Left lung (tissue), 4 donors: ENCODE measurements at regions not wholly inside any gene's neighbourhood (a gene's known extent, or its start where the extent isn't known, plus 50 kb on each side); places are given as distances from the start of the nearest gene placed in this dataset.

Experiments used
- ATAC-seq: fragments of 200-7000 bp; cut with Tn5 transposase; one replicate; pipeline ENCODE4 v1.9.1; 2020; ENCODE audit warnings: moderate library complexity
- DNase-seq, 4 donors: peaks; one replicate each; pipeline ENCODE4 v3.0.0-alpha.2; 2013 to 2020
- H3K27ac ChIP-seq, 2 donors: fragments of 200-600 bp; sonication (generic) in 1 of 2; one replicate each; pipeline versions ENCODE4 v1.5.0 to v1.8.0; 2020 to 2021
- H3K27me3 ChIP-seq, 2 donors: fragments of 200-600 bp; sonication (generic) in 1 of 2; one replicate each; pipeline versions ENCODE4 v1.5.0 to v1.8.0; 2020 to 2021
- H3K36me3 ChIP-seq, 2 donors: fragments of 200-600 bp; sonication (generic) in 1 of 2; one replicate each; pipeline versions ENCODE4 v1.5.0 to v1.8.0; 2020 to 2021
- H3K4me1 ChIP-seq, 2 donors: fragments of 200-600 bp; one replicate each; pipeline ENCODE4 v1.8.0; 2021
- H3K4me3 ChIP-seq, 2 donors: fragments of 200-600 bp; sonication (generic) in 1 of 2; one replicate each; pipeline versions ENCODE4 v1.5.0 to v1.8.0; 2020 to 2021; ENCODE audit warnings: mild to moderate bottlenecking in 1 of 2
- H3K9me3 ChIP-seq, 2 donors: fragments of 200-600 bp; sonication (generic) in 1 of 2; one replicate each; pipeline versions ENCODE4 v1.5.0 to v1.8.0; 2020 to 2021
- CTCF ChIP-seq, 2 donors: fragments of 200-600 bp; sonication (generic) in 1 of 2; IDR thresholded peaks; one replicate each; pipeline versions ENCODE4 v1.5.0 to v1.8.0; 2021; ENCODE audit warnings: antibody characterized with exemption in 2 of 2
- intact Hi-C, 2 donors: fragments of 100-400 bp; cut with DNase I; formaldehyde crosslinking; loops; one replicate each; pipeline versions ENCODE4 v1.11.2 to v1.14.2; 2022
- donor health status: DM: no; HTN: yes; CAD: no.
- donor health status: DM: no; HTN: no; CAD: no.

- Histone ChIP-seq H3K9me3 (no peaks in the 10 kb centered on the region), H3K4me3 (no peak overlapping the region), H3K36me3 (no peaks in the 10 kb centered on the region), H3K27ac (no peak overlapping the region), H3K4me1 (no peaks in the 10 kb centered on the region), H3K27me3 (no peaks in the 10 kb centered on the region)
- intact Hi-C loops = loop anchor here (5.0 to 10.0 kb wide), 2 partner anchors 136 to 144 kb away; no protein-coding TSS in a partner anchor
- DNase-seq (no peak), ATAC-seq (no peak)
- no peak for TF ChIP-seq CTCF (IDR thresholded peaks at IDR 0.05)
These were observed 63.2 kb upstream of the USP24 start for GRCh38 chr1:55278378-55278777.

GRCh38 chr1:55277377-55278130, 62.4 kb upstream of the USP24 start:
- Histone ChIP-seq H3K27ac (no peak overlapping the region), H3K27me3 (no peaks in the 10 kb centered on the region), H3K9me3 (no peaks in the 10 kb centered on the region), H3K36me3 (no peaks in the 10 kb centered on the region), H3K4me3 (no peak overlapping the region), H3K4me1 (no peaks in the 10 kb centered on the region)
- ATAC-seq (peak; percentile 97), DNase-seq (peak; percentile 57 to 85 (median 76))
- TF ChIP-seq CTCF (IDR thresholded peaks at IDR 0.05) = peak; percentile 70 to 86
- intact Hi-C loops = loop anchor here (5.0 to 10.0 kb wide), 2 partner anchors 135 to 143 kb away; no protein-coding TSS in a partner anchor

- H3K9me3 ChIP-seq = no peaks in the 10 kb centered on the region
- H3K27me3 ChIP-seq = no peaks in the 10 kb centered on the region
- no peak overlapping the region for H3K27ac ChIP-seq
- intact Hi-C loops = loop anchor here (5.0 to 10.0 kb wide), 2 partner anchors 135 to 142 kb away; no protein-coding TSS in a partner anchor
- no peak for ATAC-seq
- no peak for TF ChIP-seq CTCF (IDR thresholded peaks at IDR 0.05)
- no peak for DNase-seq
- no peaks in the 10 kb centered on the region for H3K4me1 ChIP-seq
- H3K36me3 ChIP-seq = no peaks in the 10 kb centered on the region
- no peak overlapping the region for H3K4me3 ChIP-seq
These were observed 61.7 kb upstream of the USP24 start for GRCh38 chr1:55276671-55277376.

- no peak for ATAC-seq
- H3K4me3 ChIP-seq = no peak overlapping the region
These were observed 60.8 kb upstream of the USP24 start for GRCh38 chr1:55275941-55276341.

More at GRCh38 chr1:55275941-55276341, 60.8 kb upstream of the USP24 start:
- TF ChIP-seq CTCF (IDR thresholded peaks at IDR 0.05) = no peak
- Histone ChIP-seq H3K27me3 (no peaks in the 10 kb centered on the region), H3K27ac (no peak overlapping the region), H3K9me3 (no peaks in the 10 kb centered on the region), H3K36me3 (no peaks in the 10 kb centered on the region), H3K4me1 (no peaks in the 10 kb centered on the region)
- no peak for DNase-seq
- intact Hi-C loops = loop anchor here (5.0 to 10.0 kb wide), 2 partner anchors 134 to 141 kb away; no protein-coding TSS in a partner anchor
